SK-N-SH (cell line): ENCODE measurements at regions not wholly inside any gene's neighbourhood (a gene's known extent, or its start where the extent isn't known, plus 50 kb on each side); places are given as distances from the start of the nearest gene placed in this dataset.
A peak's percentile ranks its signal among the peaks of the same experiment; 100 is the strongest.

Source experiments
- CTCF ChIA-PET: fragments of 300-600, 350-600 bp; formaldehyde crosslinking; extraction: SDS; loops from one replicate; lab custom pipeline; 2021; lab: Yijun Ruan, JAX
- POLR2A ChIA-PET: fragments of 350-600 bp; sonication (Branson Sonifier 250); formaldehyde crosslinking; extraction: SDS; loops from one replicate; lab custom pipeline; 2020; ENCODE audit warnings: antibody characterized with exemption, inconsistent platforms; lab: Yijun Ruan, JAX
- DNase-seq: peaks from one replicate; pipeline ENCODE4 v3.0.0; 2012
- H2AFZ ChIP-seq: fragments of 200-600 bp; sonication (generic); 2 replicates; pipeline ENCODE4 v1.8.1; 2016; ENCODE audit warnings: antibody characterized with exemption, mild to moderate bottlenecking, low read depth
- H3F3A ChIP-seq: fragments of 200-600 bp; sonication (generic); replicated peaks from 2 replicates; pipeline ENCODE3; 2016; ENCODE audit warnings: antibody characterized with exemption, mild to moderate bottlenecking; ENCODE audit not compliant: insufficient read depth
- H3K27ac ChIP-seq, 2 experiments: fragments of 200-500 bp in 1 of 2; fragments of 200-600 bp in 1 of 2; sonication (Bioruptor generic) in 1 of 2; sonication (generic), shearing (Covaris generic) in 1 of 2; 2 replicates each; pipeline versions ENCODE4 v1.5.1 to v1.6.1; 2014 to 2016; ENCODE audit warnings: low read depth in 2 of 2, inconsistent platforms in 1 of 2, low read length in 1 of 2, mild to moderate bottlenecking in 1 of 2, mixed read lengths in 1 of 2
- H3K27me3 ChIP-seq: fragments of 200-600 bp; sonication (generic), shearing (Covaris generic); 2 replicates; pipeline ENCODE4 v1.6.1; 2016; ENCODE audit warnings: mixed run types; ENCODE audit not compliant: insufficient read depth
- H3K36me3 ChIP-seq, 2 experiments: fragments of 200-500 bp in 1 of 2; fragments of 200-600 bp in 1 of 2; sonication (Bioruptor generic) in 1 of 2; sonication (generic) in 1 of 2; replicated peaks in 1 of 2; 2 replicates each; pipeline versions ENCODE3 to v1.5.1; 2014 to 2016; ENCODE audit warnings: low read length in 1 of 2, mild to moderate bottlenecking in 1 of 2; ENCODE audit not compliant: insufficient read depth in 2 of 2, control insufficient read depth in 1 of 2
- H3K4me1 ChIP-seq, 2 experiments: fragments of 200-500 bp in 1 of 2; fragments of 200-600 bp in 1 of 2; sonication (Bioruptor generic) in 1 of 2; sonication (generic), shearing (Covaris generic) in 1 of 2; 2 replicates each; pipeline versions ENCODE4 v1.5.1 to v1.6.1; 2014 to 2016; ENCODE audit warnings: low read depth in 1 of 2, low read length in 1 of 2, mixed run types in 1 of 2; ENCODE audit not compliant: insufficient read depth in 2 of 2, control insufficient read depth in 1 of 2
- H3K4me2 ChIP-seq: fragments of 200-600 bp; sonication (generic), shearing (Covaris generic); 2 replicates; pipeline ENCODE4 v1.6.1; 2017; ENCODE audit warnings: mixed run types
- H3K4me3 ChIP-seq, 2 experiments: fragments of 200-500 bp in 1 of 2; fragments of 200-600 bp in 1 of 2; sonication (Bioruptor generic) in 1 of 2; sonication (generic), shearing (Covaris generic) in 1 of 2; 2 replicates each; pipeline versions ENCODE4 v1.5.1 to v1.8.1; 2014 to 2016; ENCODE audit warnings: low read depth in 2 of 2, inconsistent platforms in 1 of 2, low read length in 1 of 2, mild to moderate bottlenecking in 1 of 2, mixed read lengths in 1 of 2, moderate library complexity in 1 of 2
- H3K79me2 ChIP-seq: fragments of 200-600 bp; sonication (generic); 2 replicates; pipeline ENCODE4 v1.8.1; 2017; ENCODE audit warnings: mild to moderate bottlenecking; ENCODE audit not compliant: insufficient read depth
- H3K9ac ChIP-seq: fragments of 200-600 bp; sonication (generic); 2 replicates; pipeline ENCODE4 v1.6.1; 2017; ENCODE audit warnings: mixed run types
- H3K9me2 ChIP-seq: fragments of 200-600 bp; sonication (generic); 2 replicates; pipeline ENCODE4 v1.6.1; 2017; ENCODE audit warnings: mixed run types
- H3K9me3 ChIP-seq: fragments of 200-600 bp; sonication (generic); 2 replicates; pipeline ENCODE4 v1.6.1; 2017; ENCODE audit warnings: mixed run types, mild to moderate bottlenecking, moderate library complexity
- H4K20me1 ChIP-seq: fragments of 200-600 bp; sonication (generic); 2 replicates; pipeline ENCODE4 v1.6.1; 2017; ENCODE audit warnings: mild to moderate bottlenecking, mixed run types; ENCODE audit not compliant: insufficient read depth
- ELF1 ChIP-seq: IDR thresholded peaks from 2 replicates; pipeline ENCODE4 v1.4.0; 2012
- EP300 ChIP-seq, 2 experiments: IDR thresholded peaks; 2 replicates each; pipeline versions ENCODE4 v1.4.0 to v1.6.1; 2012; ENCODE audit warnings: borderline replicate concordance in 1 of 2, low read depth in 1 of 2, low read length in 1 of 2
- EZH2phosphoT487 ChIP-seq: fragments of 200-600 bp; sonication (generic); IDR thresholded peaks from 2 replicates; pipeline ENCODE4 v1.6.1; 2017; ENCODE audit warnings: low read depth, mixed run types, mild to moderate bottlenecking, antibody characterized with exemption, moderate library complexity, borderline replicate concordance
- FOSL2 ChIP-seq: IDR thresholded peaks from 2 replicates; pipeline ENCODE4 v1.4.0; 2012; ENCODE audit warnings: low read depth, mild to moderate bottlenecking, moderate library complexity, borderline replicate concordance
- FOXM1 ChIP-seq: IDR thresholded peaks from 2 replicates; pipeline ENCODE4 v1.4.0; 2012; ENCODE audit warnings: low read depth, mild to moderate bottlenecking
- JUND ChIP-seq: IDR thresholded peaks from 2 replicates; pipeline ENCODE4 v1.4.0; 2012
- MEF2A ChIP-seq: IDR thresholded peaks from 2 replicates; pipeline ENCODE4 v1.4.0; 2012; ENCODE audit warnings: low read depth, borderline replicate concordance
- NFIC ChIP-seq: IDR thresholded peaks from 2 replicates; pipeline ENCODE4 v1.4.0; 2012; ENCODE audit warnings: borderline replicate concordance
- PBX3 ChIP-seq: IDR thresholded peaks from 2 replicates; pipeline ENCODE4; 2012
- POLR2AphosphoS5 ChIP-seq: IDR thresholded peaks from 2 replicates; pipeline ENCODE4 v1.6.1; 2012; ENCODE audit warnings: low read depth, low read length
- RCOR1 ChIP-seq: fragments of 150-350 bp; IDR thresholded peaks from 2 replicates; pipeline ENCODE4 v1.6.1; 2017; ENCODE audit warnings: antibody characterized with exemption, low read length
- RFX5 ChIP-seq: IDR thresholded peaks from 2 replicates; pipeline ENCODE4 v1.6.1; 2012; ENCODE audit warnings: mild to moderate bottlenecking, improper control_type of control experiment, low read length
- RXRA ChIP-seq: IDR thresholded peaks from 2 replicates; pipeline ENCODE4 v1.4.0; 2012; ENCODE audit warnings: low read depth, mild to moderate bottlenecking, borderline replicate concordance
- TCF12 ChIP-seq: IDR thresholded peaks from 2 replicates; pipeline ENCODE4 v1.4.0; 2012
- TEAD4 ChIP-seq: IDR thresholded peaks from 2 replicates; pipeline ENCODE4 v1.4.0; 2012; ENCODE audit warnings: mild to moderate bottlenecking, borderline replicate concordance; ENCODE audit not compliant: insufficient read depth
- ZBTB33 ChIP-seq: IDR thresholded peaks from 2 replicates; pipeline ENCODE4 v1.4.0; 2012; ENCODE audit warnings: low read depth, borderline replicate concordance
- WGBS: methylation state at CpG from one replicate; pipeline ENCODE4 v1.1.6; 2017; ENCODE audit warnings: low lambda C conversion rate; 5-methylcytosine and 5-hydroxymethylcytosine counted together
- TF ChIP-seq, protein P1 (sequence below): fragments of 150-350 bp; IDR thresholded peaks from 2 replicates; pipeline ENCODE4 v1.6.1; 2017; ENCODE audit warnings: antibody characterized with exemption, low read length, low read depth, borderline replicate concordance
- TF ChIP-seq, protein P2 (sequence below): IDR thresholded peaks from 2 replicates; pipeline ENCODE4 v1.4.0; 2012; ENCODE audit warnings: low read depth
- TF ChIP-seq, protein P3 (sequence below): IDR thresholded peaks from 2 replicates; pipeline ENCODE4 v1.6.1; 2012; ENCODE audit warnings: mild to moderate bottlenecking, low read depth, low read length, moderate library complexity

GRCh38 chr18:67783196-67783946, 266.9 kb upstream of the DSEL start:
- TF ChIP-seq RFX5 (no peak), EP300 (IDR thresholded peaks at IDR 0.05; ENCODE audit: borderline replicate concordance in 1 of 2, low read depth in 1 of 2, low read length in 1 of 2) (peak in 1 of 2 experiments; percentile 98; a peak in 2 of 4 replicates), ZBTB33 (0 out of 2 replicates have a peak, but pooled peaks have one; percentile 48), RXRA (peak; percentile 86; the same call in 1 of the 2 replicates), RCOR1 (no peak), ELF1 (no peak), TCF12 (peak; percentile 93), FOSL2 (peak; percentile 97), MEF2A (peak; percentile 98), PBX3 (peak; percentile 89), TEAD4 (peak; percentile 92), POLR2AphosphoS5 (peak; percentile 74; the same call in 1 of the 2 replicates), FOXM1 (peak; percentile 86), JUND (peak; percentile 97), EZH2phosphoT487 (no peak), NFIC (peak; percentile 88; the same call in 1 of the 2 replicates)
- TF ChIP-seq, protein P1, sequence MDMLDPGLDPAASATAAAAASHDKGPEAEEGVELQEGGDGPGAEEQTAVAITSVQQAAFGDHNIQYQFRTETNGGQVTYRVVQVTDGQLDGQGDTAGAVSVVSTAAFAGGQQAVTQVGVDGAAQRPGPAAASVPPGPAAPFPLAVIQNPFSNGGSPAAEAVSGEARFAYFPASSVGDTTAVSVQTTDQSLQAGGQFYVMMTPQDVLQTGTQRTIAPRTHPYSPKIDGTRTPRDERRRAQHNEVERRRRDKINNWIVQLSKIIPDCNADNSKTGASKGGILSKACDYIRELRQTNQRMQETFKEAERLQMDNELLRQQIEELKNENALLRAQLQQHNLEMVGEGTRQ: no peak
- TF ChIP-seq, protein P2, sequence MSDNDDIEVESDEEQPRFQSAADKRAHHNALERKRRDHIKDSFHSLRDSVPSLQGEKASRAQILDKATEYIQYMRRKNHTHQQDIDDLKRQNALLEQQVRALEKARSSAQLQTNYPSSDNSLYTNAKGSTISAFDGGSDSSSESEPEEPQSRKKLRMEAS: 0 out of 2 replicates have a peak, but pooled peaks have one; percentile 19
- TF ChIP-seq, protein P3, sequence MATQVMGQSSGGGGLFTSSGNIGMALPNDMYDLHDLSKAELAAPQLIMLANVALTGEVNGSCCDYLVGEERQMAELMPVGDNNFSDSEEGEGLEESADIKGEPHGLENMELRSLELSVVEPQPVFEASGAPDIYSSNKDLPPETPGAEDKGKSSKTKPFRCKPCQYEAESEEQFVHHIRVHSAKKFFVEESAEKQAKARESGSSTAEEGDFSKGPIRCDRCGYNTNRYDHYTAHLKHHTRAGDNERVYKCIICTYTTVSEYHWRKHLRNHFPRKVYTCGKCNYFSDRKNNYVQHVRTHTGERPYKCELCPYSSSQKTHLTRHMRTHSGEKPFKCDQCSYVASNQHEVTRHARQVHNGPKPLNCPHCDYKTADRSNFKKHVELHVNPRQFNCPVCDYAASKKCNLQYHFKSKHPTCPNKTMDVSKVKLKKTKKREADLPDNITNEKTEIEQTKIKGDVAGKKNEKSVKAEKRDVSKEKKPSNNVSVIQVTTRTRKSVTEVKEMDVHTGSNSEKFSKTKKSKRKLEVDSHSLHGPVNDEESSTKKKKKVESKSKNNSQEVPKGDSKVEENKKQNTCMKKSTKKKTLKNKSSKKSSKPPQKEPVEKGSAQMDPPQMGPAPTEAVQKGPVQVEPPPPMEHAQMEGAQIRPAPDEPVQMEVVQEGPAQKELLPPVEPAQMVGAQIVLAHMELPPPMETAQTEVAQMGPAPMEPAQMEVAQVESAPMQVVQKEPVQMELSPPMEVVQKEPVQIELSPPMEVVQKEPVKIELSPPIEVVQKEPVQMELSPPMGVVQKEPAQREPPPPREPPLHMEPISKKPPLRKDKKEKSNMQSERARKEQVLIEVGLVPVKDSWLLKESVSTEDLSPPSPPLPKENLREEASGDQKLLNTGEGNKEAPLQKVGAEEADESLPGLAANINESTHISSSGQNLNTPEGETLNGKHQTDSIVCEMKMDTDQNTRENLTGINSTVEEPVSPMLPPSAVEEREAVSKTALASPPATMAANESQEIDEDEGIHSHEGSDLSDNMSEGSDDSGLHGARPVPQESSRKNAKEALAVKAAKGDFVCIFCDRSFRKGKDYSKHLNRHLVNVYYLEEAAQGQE: no peak
- TF ChIP-seq, all 33 proteins: peak for 13

More at GRCh38 chr18:67783196-67783946, 266.9 kb upstream of the DSEL start:
- H3K9ac ChIP-seq: peak overlapping the region; percentile 54
- no peaks in the 10 kb centered on the region for H3K9me2 ChIP-seq
- no peaks in the 10 kb centered on the region for H3K27me3 ChIP-seq
- peaks cover 23% of the 10 kb centered on the region for H3F3A ChIP-seq
- no peaks in the 10 kb centered on the region for H3K9me3 ChIP-seq
- H3K79me2 ChIP-seq: no peaks in the 10 kb centered on the region
- ChIA-PET CTCF (no interaction called here), POLR2A (no interaction called here)
- peak overlapping the region in 1 of 2 experiments; percentile 93; a peak in 2 of 4 replicates for H3K27ac ChIP-seq
- 54% methylated on average over 1 of the region's 1 CpG for WGBS
- no peak for DNase-seq
- peaks cover 0 to 11% of the 10 kb centered on the region in 2 experiments; a peak in 2 of 4 replicates for H3K4me1 ChIP-seq
- H4K20me1 ChIP-seq: no peaks in the 10 kb centered on the region
- no peak overlapping the region for H3K4me3 ChIP-seq
- no peaks in the 10 kb centered on the region for H3K36me3 ChIP-seq
- H2AFZ ChIP-seq: peak overlapping the region; percentile 78
- peak overlapping the region; percentile 56 for H3K4me2 ChIP-seq
